Adrenal gland (tissue), 5 donors: ENCODE measurements at regions not wholly inside any gene's neighbourhood (a gene's known extent, or its start where the extent isn't known, plus 50 kb on each side); places are given as distances from the start of the nearest gene placed in this dataset.

Experiments
- POLR2A ChIP-seq, 2 donors: fragments of 450-650 bp; IDR thresholded peaks; one replicate each; pipeline ENCODE4 v1.6.1; 2017; ENCODE audit warnings: antibody characterized with exemption in 2 of 2, mild to moderate bottlenecking in 2 of 2, moderate library complexity in 1 of 2
- TF ChIP-seq, protein P1 (sequence below), 6 experiments: fragments of 450-650 bp in 4 of 6; fragments of 200-600 bp in 2 of 6; sonication (generic) in 1 of 6; IDR thresholded peaks; 1 replicate in 5 of 6; 2 replicates in 1 of 6; pipeline versions ENCODE4 v1.5.1 to v1.8.0; 2016 to 2021; ENCODE audit warnings: antibody characterized with exemption in 6 of 6, mild to moderate bottlenecking in 2 of 6, moderate library complexity in 1 of 6
- donor health status: DM: no; HTN: no; CAD: no.

- TF ChIP-seq POLR2A (IDR thresholded peaks at IDR 0.05), result no peak
- TF ChIP-seq, protein P1, sequence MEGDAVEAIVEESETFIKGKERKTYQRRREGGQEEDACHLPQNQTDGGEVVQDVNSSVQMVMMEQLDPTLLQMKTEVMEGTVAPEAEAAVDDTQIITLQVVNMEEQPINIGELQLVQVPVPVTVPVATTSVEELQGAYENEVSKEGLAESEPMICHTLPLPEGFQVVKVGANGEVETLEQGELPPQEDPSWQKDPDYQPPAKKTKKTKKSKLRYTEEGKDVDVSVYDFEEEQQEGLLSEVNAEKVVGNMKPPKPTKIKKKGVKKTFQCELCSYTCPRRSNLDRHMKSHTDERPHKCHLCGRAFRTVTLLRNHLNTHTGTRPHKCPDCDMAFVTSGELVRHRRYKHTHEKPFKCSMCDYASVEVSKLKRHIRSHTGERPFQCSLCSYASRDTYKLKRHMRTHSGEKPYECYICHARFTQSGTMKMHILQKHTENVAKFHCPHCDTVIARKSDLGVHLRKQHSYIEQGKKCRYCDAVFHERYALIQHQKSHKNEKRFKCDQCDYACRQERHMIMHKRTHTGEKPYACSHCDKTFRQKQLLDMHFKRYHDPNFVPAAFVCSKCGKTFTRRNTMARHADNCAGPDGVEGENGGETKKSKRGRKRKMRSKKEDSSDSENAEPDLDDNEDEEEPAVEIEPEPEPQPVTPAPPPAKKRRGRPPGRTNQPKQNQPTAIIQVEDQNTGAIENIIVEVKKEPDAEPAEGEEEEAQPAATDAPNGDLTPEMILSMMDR (IDR thresholded peaks at IDR 0.05), result no peak
These were observed 350.5 kb upstream of the THBS1 start for GRCh38 chr15:39230205-39230907.
